ENCODE measurements at regions not wholly inside any gene's neighbourhood (a gene's known extent, or its start where the extent isn't known, plus 50 kb on each side); places are given as distances from the start of the nearest gene placed in this dataset.

DNA sequence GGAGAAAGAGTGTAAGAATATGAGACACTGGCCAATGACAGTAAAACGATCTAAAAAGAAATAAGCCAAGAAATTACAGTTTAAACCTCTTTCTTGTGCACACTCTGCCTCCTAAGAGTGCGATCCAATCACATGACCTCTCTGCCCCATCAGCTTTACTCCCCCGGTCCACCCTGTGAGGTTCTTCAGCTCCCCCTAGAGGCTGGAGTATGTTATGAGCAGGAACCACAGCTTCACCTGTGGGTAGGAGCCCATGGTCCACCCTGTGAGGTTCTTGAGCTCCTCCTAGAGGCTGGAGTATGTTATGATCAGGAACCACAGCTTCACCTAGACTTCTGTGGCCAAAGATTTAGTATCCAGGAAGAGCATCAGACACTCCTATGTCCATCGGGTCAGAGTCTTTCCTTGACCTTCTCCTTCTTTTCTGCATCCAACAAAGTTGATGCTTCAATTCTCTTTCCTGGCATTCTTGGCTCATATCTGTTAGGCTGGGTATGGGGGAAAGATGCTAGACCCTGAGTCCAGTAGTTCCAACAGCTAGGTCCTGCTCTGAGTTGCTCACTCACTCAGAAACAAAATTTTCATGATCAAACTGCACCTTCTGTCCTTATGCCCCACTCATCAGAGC lies 164.0 kb downstream of the MINAR1 start:
- TF ChIP-seq, protein P1, sequence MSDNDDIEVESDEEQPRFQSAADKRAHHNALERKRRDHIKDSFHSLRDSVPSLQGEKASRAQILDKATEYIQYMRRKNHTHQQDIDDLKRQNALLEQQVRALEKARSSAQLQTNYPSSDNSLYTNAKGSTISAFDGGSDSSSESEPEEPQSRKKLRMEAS (IDR thresholded peaks at IDR 0.05): 0 out of 2 replicates have a peak, but pooled peaks have one; percentile 25
- TF ChIP-seq, protein P2, sequence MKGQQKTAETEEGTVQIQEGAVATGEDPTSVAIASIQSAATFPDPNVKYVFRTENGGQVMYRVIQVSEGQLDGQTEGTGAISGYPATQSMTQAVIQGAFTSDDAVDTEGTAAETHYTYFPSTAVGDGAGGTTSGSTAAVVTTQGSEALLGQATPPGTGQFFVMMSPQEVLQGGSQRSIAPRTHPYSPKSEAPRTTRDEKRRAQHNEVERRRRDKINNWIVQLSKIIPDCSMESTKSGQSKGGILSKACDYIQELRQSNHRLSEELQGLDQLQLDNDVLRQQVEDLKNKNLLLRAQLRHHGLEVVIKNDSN (IDR thresholded peaks at IDR 0.05): peak; percentile 87
- TF ChIP-seq RAD21 (IDR thresholded peaks at IDR 0.05; ENCODE audit: low read depth): peak; percentile 90
- no peak for TF ChIP-seq ZBTB7A (IDR thresholded peaks at IDR 0.05; ENCODE audit: low read depth)
- TF ChIP-seq NFIC (IDR thresholded peaks at IDR 0.05): no peak

DNA sequence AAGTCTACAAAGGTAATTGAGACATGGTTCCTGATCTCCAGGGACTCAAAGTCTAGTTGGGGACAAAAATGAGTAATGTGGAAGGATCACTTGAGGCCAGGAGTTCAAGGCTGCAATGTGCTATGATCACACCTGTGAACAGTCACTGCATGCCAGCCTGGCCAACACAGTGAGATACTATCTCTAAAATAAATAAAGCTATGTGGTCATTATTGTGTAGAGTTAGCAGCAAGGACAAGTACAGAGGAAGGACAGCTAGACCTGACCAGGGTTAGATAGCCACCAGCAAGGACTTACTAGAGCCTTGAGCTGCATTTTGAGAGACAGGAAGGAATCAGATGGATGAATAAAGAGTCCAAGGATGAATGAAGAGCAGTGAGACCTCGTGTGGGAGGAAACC lies 166.5 kb downstream of the MINAR1 start:
- TF ChIP-seq YY1 (IDR thresholded peaks at IDR 0.05; ENCODE audit: low read depth): no peak
- TF ChIP-seq TEAD4 (IDR thresholded peaks at IDR 0.05): no peak
- TF ChIP-seq NFIC (IDR thresholded peaks at IDR 0.05): no peak
- no peak for TF ChIP-seq CEBPB (IDR thresholded peaks at IDR 0.05)
- TF ChIP-seq TCF12 (IDR thresholded peaks at IDR 0.05; ENCODE audit: low read depth): no peak
- TF ChIP-seq TAF1 (IDR thresholded peaks at IDR 0.05; ENCODE audit: low read depth): no peak
- no peak for TF ChIP-seq CREB1 (IDR thresholded peaks at IDR 0.05; ENCODE audit: low read depth)
- TF ChIP-seq RAD21 (IDR thresholded peaks at IDR 0.05; ENCODE audit: low read depth): no peak
- no peak for TF ChIP-seq ZBTB7A (IDR thresholded peaks at IDR 0.05; ENCODE audit: low read depth)
- TF ChIP-seq, protein P2 (IDR thresholded peaks at IDR 0.05): no peak
- no peak for TF ChIP-seq EP300 (IDR thresholded peaks at IDR 0.05; ENCODE audit: borderline replicate concordance)
- TF ChIP-seq, protein P3, sequence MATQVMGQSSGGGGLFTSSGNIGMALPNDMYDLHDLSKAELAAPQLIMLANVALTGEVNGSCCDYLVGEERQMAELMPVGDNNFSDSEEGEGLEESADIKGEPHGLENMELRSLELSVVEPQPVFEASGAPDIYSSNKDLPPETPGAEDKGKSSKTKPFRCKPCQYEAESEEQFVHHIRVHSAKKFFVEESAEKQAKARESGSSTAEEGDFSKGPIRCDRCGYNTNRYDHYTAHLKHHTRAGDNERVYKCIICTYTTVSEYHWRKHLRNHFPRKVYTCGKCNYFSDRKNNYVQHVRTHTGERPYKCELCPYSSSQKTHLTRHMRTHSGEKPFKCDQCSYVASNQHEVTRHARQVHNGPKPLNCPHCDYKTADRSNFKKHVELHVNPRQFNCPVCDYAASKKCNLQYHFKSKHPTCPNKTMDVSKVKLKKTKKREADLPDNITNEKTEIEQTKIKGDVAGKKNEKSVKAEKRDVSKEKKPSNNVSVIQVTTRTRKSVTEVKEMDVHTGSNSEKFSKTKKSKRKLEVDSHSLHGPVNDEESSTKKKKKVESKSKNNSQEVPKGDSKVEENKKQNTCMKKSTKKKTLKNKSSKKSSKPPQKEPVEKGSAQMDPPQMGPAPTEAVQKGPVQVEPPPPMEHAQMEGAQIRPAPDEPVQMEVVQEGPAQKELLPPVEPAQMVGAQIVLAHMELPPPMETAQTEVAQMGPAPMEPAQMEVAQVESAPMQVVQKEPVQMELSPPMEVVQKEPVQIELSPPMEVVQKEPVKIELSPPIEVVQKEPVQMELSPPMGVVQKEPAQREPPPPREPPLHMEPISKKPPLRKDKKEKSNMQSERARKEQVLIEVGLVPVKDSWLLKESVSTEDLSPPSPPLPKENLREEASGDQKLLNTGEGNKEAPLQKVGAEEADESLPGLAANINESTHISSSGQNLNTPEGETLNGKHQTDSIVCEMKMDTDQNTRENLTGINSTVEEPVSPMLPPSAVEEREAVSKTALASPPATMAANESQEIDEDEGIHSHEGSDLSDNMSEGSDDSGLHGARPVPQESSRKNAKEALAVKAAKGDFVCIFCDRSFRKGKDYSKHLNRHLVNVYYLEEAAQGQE (IDR thresholded peaks at IDR 0.05; ENCODE audit: low read depth): no peak
- TF ChIP-seq, protein P1 (IDR thresholded peaks at IDR 0.05): no peak
- TF ChIP-seq EGR1 (IDR thresholded peaks at IDR 0.05): no peak
- TF ChIP-seq FOXM1 (IDR thresholded peaks at IDR 0.05; ENCODE audit: borderline replicate concordance, low read depth): no peak

DNA sequence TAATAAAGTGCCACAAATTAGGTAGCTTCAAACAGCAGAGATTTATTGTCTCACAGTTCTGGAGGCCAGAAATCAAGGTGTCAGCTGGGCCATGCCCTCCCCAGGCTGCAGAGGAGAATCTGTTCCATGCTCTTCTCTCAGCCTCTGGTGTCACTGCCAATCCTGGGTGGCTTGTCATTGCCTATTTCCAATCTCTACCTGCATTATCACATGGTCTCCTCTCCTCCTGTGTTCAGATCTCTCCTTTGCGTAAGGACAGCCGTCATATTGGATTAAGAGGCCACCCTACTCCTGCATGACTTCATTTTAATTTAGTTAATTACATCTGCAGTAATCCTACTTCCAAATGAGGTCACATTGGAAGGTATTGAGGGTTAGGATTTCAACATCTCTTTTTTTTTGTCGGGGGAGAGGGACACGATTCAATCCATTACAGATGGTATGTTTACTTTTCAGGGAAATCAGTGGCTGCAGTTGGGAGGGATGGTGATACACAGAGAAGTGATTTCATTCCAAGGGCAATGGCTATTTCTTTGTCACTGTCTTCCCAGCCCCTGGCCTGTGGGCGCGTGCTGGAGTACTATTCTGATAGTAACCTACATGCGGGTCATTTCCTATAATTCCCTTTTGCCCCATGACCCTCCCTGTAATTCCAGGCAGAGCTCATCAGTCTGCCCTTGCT lies 169.4 kb downstream of the MINAR1 start:
- TF ChIP-seq, protein P2 (IDR thresholded peaks at IDR 0.05): no peak
- TF ChIP-seq, protein P1 (IDR thresholded peaks at IDR 0.05): no peak
- no peak for TF ChIP-seq TAF1 (IDR thresholded peaks at IDR 0.05; ENCODE audit: low read depth)
- TF ChIP-seq EGR1 (IDR thresholded peaks at IDR 0.05): no peak
- TF ChIP-seq TEAD4 (IDR thresholded peaks at IDR 0.05): no peak
- no peak for TF ChIP-seq NFIC (IDR thresholded peaks at IDR 0.05)
- no peak for TF ChIP-seq ZBTB7A (IDR thresholded peaks at IDR 0.05; ENCODE audit: low read depth)
- TF ChIP-seq TCF12 (IDR thresholded peaks at IDR 0.05; ENCODE audit: low read depth): no peak
- no peak for TF ChIP-seq FOXM1 (IDR thresholded peaks at IDR 0.05; ENCODE audit: borderline replicate concordance, low read depth)
- TF ChIP-seq EP300 (IDR thresholded peaks at IDR 0.05; ENCODE audit: borderline replicate concordance): no peak
- no peak for TF ChIP-seq RAD21 (IDR thresholded peaks at IDR 0.05; ENCODE audit: low read depth)
- TF ChIP-seq YY1 (IDR thresholded peaks at IDR 0.05; ENCODE audit: low read depth): no peak

DNA sequence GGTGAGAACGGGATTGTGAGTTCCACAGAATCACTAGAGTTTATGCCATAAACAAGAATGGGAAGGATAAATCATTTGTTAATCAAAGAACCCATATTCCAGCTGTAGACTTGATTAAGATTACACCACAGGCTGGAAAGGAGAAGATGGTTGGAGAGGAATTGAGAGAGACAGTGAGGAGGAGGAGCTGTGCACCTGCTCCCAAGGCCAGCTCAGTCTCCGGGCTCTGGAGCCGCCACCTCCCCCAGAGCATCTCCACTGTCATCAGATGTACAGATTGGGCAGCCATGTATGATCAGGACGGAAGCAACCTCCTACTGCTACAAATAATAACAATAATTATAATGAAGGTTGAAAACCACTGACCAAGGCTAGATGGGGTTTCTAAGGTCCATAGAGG lies 170.0 kb downstream of the MINAR1 start:
- no peak for TF ChIP-seq TAF1 (IDR thresholded peaks at IDR 0.05; ENCODE audit: low read depth)
- TF ChIP-seq, protein P3 (IDR thresholded peaks at IDR 0.05; ENCODE audit: low read depth): no peak
- no peak for TF ChIP-seq EP300 (IDR thresholded peaks at IDR 0.05; ENCODE audit: borderline replicate concordance)
- no peak for TF ChIP-seq YY1 (IDR thresholded peaks at IDR 0.05; ENCODE audit: low read depth)
- TF ChIP-seq CREB1 (IDR thresholded peaks at IDR 0.05; ENCODE audit: low read depth): no peak
- TF ChIP-seq RAD21 (IDR thresholded peaks at IDR 0.05; ENCODE audit: low read depth): no peak

DNA sequence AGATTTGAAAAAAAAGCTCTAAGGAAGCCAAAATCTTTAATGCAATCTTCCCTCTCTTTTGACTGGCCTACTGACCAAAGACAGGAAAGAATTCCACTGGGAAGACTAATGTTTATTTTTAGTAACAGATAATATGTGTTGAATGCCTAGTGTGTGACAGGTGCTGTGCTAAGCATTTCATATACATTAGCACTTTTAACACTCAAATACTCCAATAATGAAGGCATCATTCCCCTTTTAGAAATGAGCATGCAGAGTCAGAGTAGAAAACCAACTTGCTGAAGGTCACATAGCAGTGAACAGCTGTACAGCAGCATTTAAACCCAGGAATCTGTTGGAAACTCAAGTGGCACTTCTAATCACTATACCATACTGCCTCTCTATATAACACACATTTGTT lies 170.6 kb downstream of the MINAR1 start:
- TF ChIP-seq, protein P1 (IDR thresholded peaks at IDR 0.05): no peak
- no peak for TF ChIP-seq CREB1 (IDR thresholded peaks at IDR 0.05; ENCODE audit: low read depth)
- TF ChIP-seq TCF12 (IDR thresholded peaks at IDR 0.05; ENCODE audit: low read depth): no peak

Data from Ishikawa (cell line).